GM23338 (cell line): ENCODE measurements at regions not wholly inside any gene's neighbourhood (a gene's known extent, or its start where the extent isn't known, plus 50 kb on each side); places are given as distances from the start of the nearest gene placed in this dataset.

ENCODE experiments used
- ATAC-seq: fragments of 200-7000 bp; cut with Tn5 transposase; 3 replicates; pipeline ENCODE4 v1.9.1; 2020
- DNase-seq: peaks from one replicate; pipeline ENCODE4 v3.0.0-alpha.2; 2015; ENCODE audit warnings: low spot score
- H2AFZ ChIP-seq: fragments of 200-600 bp; sonication (generic); 2 replicates; pipeline ENCODE4 v1.8.0; 2016; ENCODE audit warnings: antibody characterized with exemption, mild to moderate bottlenecking, moderate library complexity
- H3F3A ChIP-seq: fragments of 200-600 bp; sonication (generic); replicated peaks from 2 replicates; pipeline ENCODE4 v1.8.0; 2017; ENCODE audit warnings: antibody characterized with exemption, mixed run types, low read depth
- H3K27ac ChIP-seq: fragments of 200-600 bp; sonication (generic); 2 replicates; pipeline ENCODE4 v1.6.1; 2016; ENCODE audit warnings: low read depth
- H3K27me3 ChIP-seq: fragments of 200-600 bp; sonication (generic); 2 replicates; pipeline ENCODE4 v1.8.0; 2016; ENCODE audit warnings: mild to moderate bottlenecking, mixed run types, moderate library complexity; ENCODE audit not compliant: insufficient read depth
- H3K36me3 ChIP-seq: fragments of 200-600 bp; sonication (generic); 2 replicates; pipeline ENCODE4 v1.8.0; 2016; ENCODE audit warnings: mild to moderate bottlenecking; ENCODE audit not compliant: insufficient read depth
- H3K4me1 ChIP-seq: fragments of 200-600 bp; sonication (generic); 2 replicates; pipeline ENCODE4 v1.8.0; 2016; ENCODE audit warnings: mild to moderate bottlenecking, moderate library complexity; ENCODE audit not compliant: insufficient read depth
- H3K4me2 ChIP-seq: fragments of 200-600 bp; sonication (generic); 2 replicates; pipeline ENCODE4 v1.7.1; 2017; ENCODE audit warnings: mixed run types
- H3K4me3 ChIP-seq: fragments of 200-600 bp; sonication (generic); 2 replicates; pipeline ENCODE4 v1.6.1; 2016; ENCODE audit warnings: mixed run types
- H3K79me2 ChIP-seq: fragments of 200-600 bp; sonication (generic); replicated peaks from 2 replicates; pipeline ENCODE4 v1.8.0; 2017; ENCODE audit warnings: mild to moderate bottlenecking; ENCODE audit not compliant: insufficient read depth
- H3K9me2 ChIP-seq: fragments of 200-600 bp; sonication (generic); 2 replicates; pipeline ENCODE4 v1.8.0; 2017; ENCODE audit not compliant: insufficient read depth
- H4K20me1 ChIP-seq: fragments of 200-600 bp; sonication (generic); replicated peaks from 2 replicates; pipeline ENCODE4 v1.8.0; 2017; ENCODE audit warnings: mild to moderate bottlenecking; ENCODE audit not compliant: insufficient read depth
- H3K27ac Mint-ChIP-seq: 2 replicates; pipeline ENCODE4 v1.8.0; 2020; ENCODE audit warnings: inconsistent platforms, mild to moderate bottlenecking, moderate library complexity, mixed read lengths
- H3K27me3 Mint-ChIP-seq: 3 replicates; pipeline ENCODE4 v1.8.0; 2022; ENCODE audit warnings: low read depth, mild to moderate bottlenecking, moderate library complexity, mixed read lengths, inconsistent platforms; ENCODE audit not compliant: insufficient read depth, poor library complexity
- H3K36me3 Mint-ChIP-seq: 3 replicates; pipeline ENCODE4 v1.8.0; 2021; ENCODE audit warnings: low read depth, mild to moderate bottlenecking, inconsistent platforms, moderate library complexity, mixed read lengths
- H3K4me1 Mint-ChIP-seq: 3 replicates; pipeline ENCODE4 v1.8.0; 2020; ENCODE audit warnings: mild to moderate bottlenecking, inconsistent platforms, mixed read lengths
- H3K4me3 Mint-ChIP-seq: 3 replicates; pipeline ENCODE4 v1.8.0; 2021; ENCODE audit warnings: moderate library complexity, mild to moderate bottlenecking, inconsistent platforms, mixed read lengths
- H3K9me3 Mint-ChIP-seq: 3 replicates; pipeline ENCODE4 v1.8.0; 2020; ENCODE audit warnings: moderate library complexity, mild to moderate bottlenecking, inconsistent platforms, mixed read lengths
- ETS1 ChIP-seq: IDR thresholded peaks from 2 replicates; pipeline ENCODE4 v1.6.1; 2016; ENCODE audit warnings: antibody characterized with exemption
- EZH2 ChIP-seq: fragments of 200-600 bp; sonication (generic); IDR thresholded peaks from one replicate; pipeline ENCODE4 v1.8.0; 2017; ENCODE audit warnings: antibody characterized with exemption, mild to moderate bottlenecking, low read depth; ENCODE audit not compliant: unreplicated experiment
- EZH2phosphoT487 ChIP-seq: fragments of 200-600 bp; sonication (generic); IDR thresholded peaks from one replicate; pipeline ENCODE4 v1.8.1; 2018; ENCODE audit warnings: antibody characterized with exemption; ENCODE audit not compliant: unreplicated experiment
- NANOG ChIP-seq: IDR thresholded peaks from 2 replicates; pipeline ENCODE4 v1.6.1; 2016; ENCODE audit warnings: antibody characterized with exemption, borderline replicate concordance
- POLR2AphosphoS5 ChIP-seq: IDR thresholded peaks from 2 replicates; pipeline ENCODE4 v1.6.1; 2016; ENCODE audit warnings: antibody characterized with exemption, low read depth
- REST ChIP-seq: IDR thresholded peaks from one replicate; pipeline ENCODE4 v1.6.1; 2018; ENCODE audit warnings: antibody characterized with exemption; ENCODE audit not compliant: unreplicated experiment
- STAT1 ChIP-seq: IDR thresholded peaks from one replicate; pipeline ENCODE4 v1.6.1; 2016; ENCODE audit warnings: antibody characterized with exemption; ENCODE audit not compliant: unreplicated experiment
- ZNF114 ChIP-seq: fragments of 250-450 bp; sonication (Bioruptor Pico); IDR thresholded peaks from 2 replicates; pipeline ENCODE4 v1.5.0; 2020; ENCODE audit warnings: mild to moderate bottlenecking, moderate library complexity
- ZNF462 ChIP-seq: fragments of 250-450 bp; sonication (Bioruptor Pico); IDR thresholded peaks from 2 replicates; pipeline ENCODE4 v1.5.0; 2020; ENCODE audit warnings: mild to moderate bottlenecking, moderate library complexity

- Histone ChIP-seq H3K9me2 (no peaks in the 10 kb centered on the region), H3K4me1 (no peaks in the 10 kb centered on the region), H3K36me3 (no peaks in the 10 kb centered on the region), H4K20me1 (no peaks in the 10 kb centered on the region), H3K27me3 (no peaks in the 10 kb centered on the region), H3K79me2 (no peaks in the 10 kb centered on the region), H3K4me2 (no peak overlapping the region), H3K4me3 (no peak overlapping the region), H3F3A (no peaks in the 10 kb centered on the region), H2AFZ (0 out of 2 replicates have a peak overlapping the region, but pooled peaks have one; percentile 10), H3K27ac (no peak overlapping the region)
- Mint-ChIP-seq H3K9me3 (no peaks in the 10 kb centered on the region), H3K36me3 (no peaks in the 10 kb centered on the region), H3K27me3 (no peaks in the 10 kb centered on the region), H3K4me1 (no peaks in the 10 kb centered on the region), H3K4me3 (no peak overlapping the region), H3K27ac (no peak overlapping the region)
- DNase-seq: no peak
- ATAC-seq: no peak
- TF ChIP-seq ETS1 (no peak), EZH2 (no peak), EZH2phosphoT487 (no peak), ZNF462 (CRISPR knock-in tag) (no peak), REST (no peak), STAT1 (no peak), POLR2AphosphoS5 (no peak), ZNF114 (CRISPR knock-in tag) (no peak), NANOG (no peak)
Observed at GRCh38 chr7:106515321-106515720, 145.6 kb downstream of the CCDC71L start.
